ENCODE measurements at regions not wholly inside any gene's neighbourhood (a gene's known extent, or its start where the extent isn't known, plus 50 kb on each side); places are given as distances from the start of the nearest gene placed in this dataset.
"Not testable (repeated sequence)": the region's sequence is repeated elsewhere in the genome, so short reads cannot be mapped to it uniquely, and the experiment has no call there.

DNA sequence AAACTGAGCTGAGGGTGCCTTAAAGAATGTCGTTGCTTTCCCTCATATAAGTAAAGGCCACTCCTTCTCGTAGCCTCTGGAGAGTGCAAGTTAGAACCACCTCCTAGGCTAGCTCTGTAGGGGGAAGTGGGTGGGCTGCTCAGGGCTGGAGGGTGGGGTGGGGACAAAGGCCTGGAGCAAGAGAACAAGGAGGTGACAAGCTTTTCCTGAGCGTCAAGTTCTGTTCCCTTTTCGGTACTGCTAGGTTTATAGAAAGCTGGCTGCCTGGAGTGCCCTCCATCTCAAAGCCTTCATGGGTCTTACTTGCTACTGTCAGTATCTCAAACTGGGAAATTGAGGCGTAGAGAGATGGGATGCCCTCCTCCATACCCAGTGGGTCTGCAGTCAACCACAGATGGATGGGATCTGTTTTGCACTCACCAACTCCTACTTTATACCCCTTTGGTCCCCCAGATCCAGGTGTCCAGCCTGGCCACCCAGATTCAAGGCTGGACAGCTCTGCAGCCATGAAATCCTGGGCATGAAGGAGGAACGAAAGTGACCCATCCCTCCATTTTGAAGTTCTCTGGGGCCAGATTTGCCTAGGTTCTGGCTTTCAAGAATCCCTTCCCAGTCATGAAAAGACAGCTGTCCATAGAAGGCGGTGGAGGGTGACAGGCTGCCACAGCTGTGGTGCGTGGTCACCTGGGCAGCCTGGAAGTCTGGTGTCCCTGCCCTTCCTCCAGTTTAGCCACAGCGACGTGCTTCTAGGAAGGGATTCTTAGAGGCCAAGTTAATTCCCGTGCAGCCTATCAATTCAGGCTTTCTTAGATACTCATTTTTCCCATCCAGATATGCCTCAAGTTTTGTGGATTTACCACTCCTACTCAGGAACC is 117.8 kb downstream of the CRLF3 start:
- TF ChIP-seq, protein P1, sequence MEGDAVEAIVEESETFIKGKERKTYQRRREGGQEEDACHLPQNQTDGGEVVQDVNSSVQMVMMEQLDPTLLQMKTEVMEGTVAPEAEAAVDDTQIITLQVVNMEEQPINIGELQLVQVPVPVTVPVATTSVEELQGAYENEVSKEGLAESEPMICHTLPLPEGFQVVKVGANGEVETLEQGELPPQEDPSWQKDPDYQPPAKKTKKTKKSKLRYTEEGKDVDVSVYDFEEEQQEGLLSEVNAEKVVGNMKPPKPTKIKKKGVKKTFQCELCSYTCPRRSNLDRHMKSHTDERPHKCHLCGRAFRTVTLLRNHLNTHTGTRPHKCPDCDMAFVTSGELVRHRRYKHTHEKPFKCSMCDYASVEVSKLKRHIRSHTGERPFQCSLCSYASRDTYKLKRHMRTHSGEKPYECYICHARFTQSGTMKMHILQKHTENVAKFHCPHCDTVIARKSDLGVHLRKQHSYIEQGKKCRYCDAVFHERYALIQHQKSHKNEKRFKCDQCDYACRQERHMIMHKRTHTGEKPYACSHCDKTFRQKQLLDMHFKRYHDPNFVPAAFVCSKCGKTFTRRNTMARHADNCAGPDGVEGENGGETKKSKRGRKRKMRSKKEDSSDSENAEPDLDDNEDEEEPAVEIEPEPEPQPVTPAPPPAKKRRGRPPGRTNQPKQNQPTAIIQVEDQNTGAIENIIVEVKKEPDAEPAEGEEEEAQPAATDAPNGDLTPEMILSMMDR (IDR thresholded peaks at IDR 0.05): not testable (repeated sequence)
- not testable (repeated sequence) for TF ChIP-seq POLR2A (IDR thresholded peaks at IDR 0.05)

Measured in lower leg skin (tissue), 3 donors.